HEK293 (cell line): ENCODE measurements at regions not wholly inside any gene's neighbourhood (a gene's known extent, or its start where the extent isn't known, plus 50 kb on each side); places are given as distances from the start of the nearest gene placed in this dataset.

Experiments
- CTCF ChIA-PET: fragments of 350-600 bp; formaldehyde crosslinking; extraction: SDS; loops from one replicate; lab custom pipeline; 2021; ENCODE audit warnings: antibody characterized with exemption; lab: Yijun Ruan, JAX
- POLR2A ChIA-PET: fragments of 300-600 bp; formaldehyde crosslinking; extraction: SDS; loops from one replicate; lab custom pipeline; 2020; ENCODE audit warnings: antibody characterized with exemption, inconsistent platforms; lab: Yijun Ruan, JAX
- H3K27ac ChIP-seq: fragments of 200-500 bp; sonication (Bioruptor generic); 2 replicates; pipeline ENCODE4 v1.5.1; 2014; ENCODE audit warnings: low read depth, low read length, control low read depth, inconsistent platforms; ENCODE audit errors: extremely low read depth
- H3K36me3 ChIP-seq, 2 experiments: fragments of 200-500 bp in 1 of 2; sonication (Bioruptor generic) in 1 of 2; 1 replicate in 1 of 2; 2 replicates in 1 of 2; pipeline ENCODE4 v1.5.1; 2014 to 2017; ENCODE audit warnings: inconsistent platforms in 2 of 2, low read length in 2 of 2; ENCODE audit not compliant: control insufficient read depth in 2 of 2, insufficient read depth in 1 of 2
- H3K4me1 ChIP-seq: fragments of 200-500 bp; sonication (Bioruptor generic); 2 replicates; pipeline ENCODE4 v1.5.1; 2014; ENCODE audit warnings: mild to moderate bottlenecking, low read length, inconsistent platforms; ENCODE audit not compliant: control insufficient read depth, insufficient read depth
- H3K4me3 ChIP-seq: 2 replicates; pipeline ENCODE4 v1.5.1; 2011; ENCODE audit warnings: low read depth, mild to moderate bottlenecking, control low read depth, low read length, moderate library complexity
- H3K9me3 ChIP-seq: fragments of 200-500 bp; sonication (Bioruptor generic); 2 replicates; pipeline ENCODE4 v1.5.1; 2014; ENCODE audit warnings: low read depth, low read length, inconsistent platforms; ENCODE audit not compliant: control insufficient read depth, insufficient read depth
- BCL11A ChIP-seq: fragments of 450-650 bp; formaldehyde crosslinking; IDR thresholded peaks from 2 replicates; pipeline ENCODE4 v1.5.1; 2016; ENCODE audit warnings: low read depth, missing biosample characterization, missing genetic modification characterization
- BCL11B ChIP-seq: fragments of 450-650 bp; formaldehyde crosslinking; IDR thresholded peaks from 2 replicates; pipeline ENCODE4 v1.5.1; 2016; ENCODE audit warnings: low read depth, missing biosample characterization, missing genetic modification characterization
- HOXC10 ChIP-seq: sonication (generic); formaldehyde crosslinking; IDR thresholded peaks from 2 replicates; pipeline ENCODE4 v1.8.1; 2023; ENCODE audit warnings: mild to moderate bottlenecking, missing genetic modification reagents
- MZF1 ChIP-seq: fragments of 450-650 bp; formaldehyde crosslinking; IDR thresholded peaks from 2 replicates; pipeline ENCODE4 v1.5.1; 2017; ENCODE audit warnings: missing biosample characterization, missing genetic modification characterization, borderline replicate concordance
- OSR2 ChIP-seq: fragments of 450-650 bp; formaldehyde crosslinking; IDR thresholded peaks from 2 replicates; pipeline ENCODE4 v1.5.1; 2016; ENCODE audit warnings: missing biosample characterization, missing genetic modification characterization
- REPIN1 ChIP-seq: fragments of 450-650 bp; formaldehyde crosslinking; IDR thresholded peaks from 2 replicates; pipeline ENCODE4 v1.5.1; 2017; ENCODE audit warnings: missing biosample characterization, missing genetic modification characterization, low read depth
- ZIC2 ChIP-seq: fragments of 450-650 bp; formaldehyde crosslinking; IDR thresholded peaks from 2 replicates; pipeline ENCODE4 v1.5.1; 2016; ENCODE audit warnings: missing biosample characterization, missing genetic modification characterization
- ZNF132 ChIP-seq: fragments of 450-650 bp; formaldehyde crosslinking; IDR thresholded peaks from 2 replicates; pipeline ENCODE4 v1.5.1; 2017; ENCODE audit warnings: missing biosample characterization, missing genetic modification characterization, borderline replicate concordance
- ZNF202 ChIP-seq: fragments of 450-650 bp; formaldehyde crosslinking; IDR thresholded peaks from 2 replicates; pipeline ENCODE4 v1.5.1; 2016; ENCODE audit warnings: missing biosample characterization, missing genetic modification characterization, borderline replicate concordance
- ZNF26 ChIP-seq: fragments of 450-650 bp; formaldehyde crosslinking; IDR thresholded peaks from 2 replicates; pipeline ENCODE4 v1.5.1; 2016; ENCODE audit warnings: missing biosample characterization, missing genetic modification characterization
- ZNF324 ChIP-seq: fragments of 450-650 bp; formaldehyde crosslinking; IDR thresholded peaks from 2 replicates; pipeline ENCODE4 v1.5.1; 2016; ENCODE audit warnings: missing biosample characterization, missing genetic modification characterization
- ZNF48 ChIP-seq: fragments of 450-650 bp; formaldehyde crosslinking; IDR thresholded peaks from 2 replicates; pipeline ENCODE4 v1.5.1; 2016; ENCODE audit warnings: missing biosample characterization, missing genetic modification characterization
- ZNF488 ChIP-seq: fragments of 450-650 bp; formaldehyde crosslinking; IDR thresholded peaks from 2 replicates; pipeline ENCODE4 v1.5.1; 2016; ENCODE audit warnings: missing biosample characterization, missing genetic modification characterization
- ZNF510 ChIP-seq: fragments of 450-650 bp; formaldehyde crosslinking; IDR thresholded peaks from 2 replicates; pipeline ENCODE4 v1.5.1; 2018; ENCODE audit warnings: mild to moderate bottlenecking, missing genetic modification characterization, missing biosample characterization; ENCODE audit not compliant: insufficient replicate concordance
- ZNF521 ChIP-seq: fragments of 450-650 bp; formaldehyde crosslinking; IDR thresholded peaks from 2 replicates; pipeline ENCODE4 v1.5.1; 2017; ENCODE audit warnings: missing biosample characterization, mild to moderate bottlenecking, missing genetic modification characterization
- ZNF529 ChIP-seq: fragments of 450-650 bp; formaldehyde crosslinking; IDR thresholded peaks from 2 replicates; pipeline ENCODE4 v1.5.1; 2017; ENCODE audit warnings: missing genetic modification characterization, missing biosample characterization; ENCODE audit not compliant: insufficient replicate concordance
- ZNF571 ChIP-seq: fragments of 450-650 bp; formaldehyde crosslinking; IDR thresholded peaks from 2 replicates; pipeline ENCODE4 v1.5.0; 2017; ENCODE audit warnings: missing biosample characterization, missing genetic modification characterization
- ZNF600 ChIP-seq: fragments of 450-650 bp; formaldehyde crosslinking; IDR thresholded peaks from 2 replicates; pipeline ENCODE4 v1.5.1; 2016; ENCODE audit warnings: missing biosample characterization, missing genetic modification characterization
- ZNF626 ChIP-seq: fragments of 450-650 bp; sonication (Bioruptor Pico); formaldehyde crosslinking; IDR thresholded peaks from 2 replicates; pipeline ENCODE4 v1.5.1; 2018; ENCODE audit warnings: missing biosample characterization, missing genetic modification characterization, inconsistent platforms
- ZNF670 ChIP-seq: fragments of 450-650 bp; formaldehyde crosslinking; IDR thresholded peaks from 2 replicates; pipeline ENCODE4 v1.5.1; 2016; ENCODE audit warnings: missing biosample characterization, missing genetic modification characterization, low read depth
- ZNF704 ChIP-seq: fragments of 450-650 bp; formaldehyde crosslinking; IDR thresholded peaks from 2 replicates; pipeline ENCODE4 v1.5.1; 2016; ENCODE audit warnings: missing biosample characterization, missing genetic modification characterization
- ZNF76 ChIP-seq: fragments of 450-650 bp; formaldehyde crosslinking; IDR thresholded peaks from 2 replicates; pipeline ENCODE4; 2016; ENCODE audit warnings: low read depth, missing biosample characterization, missing genetic modification characterization, borderline replicate concordance
- ZNF768 ChIP-seq: fragments of 450-650 bp; formaldehyde crosslinking; IDR thresholded peaks from 2 replicates; pipeline ENCODE4 v1.5.1; 2018; ENCODE audit warnings: missing biosample characterization, mild to moderate bottlenecking, missing genetic modification characterization
- ZNF791 ChIP-seq: fragments of 450-650 bp; formaldehyde crosslinking; IDR thresholded peaks from 2 replicates; pipeline ENCODE4 v1.5.1; 2016; ENCODE audit warnings: missing biosample characterization, missing genetic modification characterization
- ZNF837 ChIP-seq: fragments of 450-650 bp; formaldehyde crosslinking; IDR thresholded peaks from 2 replicates; pipeline ENCODE4 v1.5.1; 2016; ENCODE audit warnings: missing biosample characterization, missing genetic modification characterization
- TF ChIP-seq, protein P1 (sequence below): fragments of 450-650 bp; formaldehyde crosslinking; IDR thresholded peaks from 2 replicates; pipeline ENCODE4 v1.5.1; 2016; ENCODE audit warnings: missing biosample characterization, missing genetic modification characterization
- TF ChIP-seq, protein P2 (sequence below): fragments of 450-650 bp; formaldehyde crosslinking; IDR thresholded peaks from 2 replicates; pipeline ENCODE4 v1.5.1; 2016; ENCODE audit warnings: missing biosample characterization, missing genetic modification characterization, low read depth

- TF ChIP-seq ZNF670 (tag by site-specific recombination) (no peak), OSR2 (tag by site-specific recombination) (no peak), ZNF791 (no peak), ZIC2 (tag by site-specific recombination) (no peak), ZNF571 (tag by site-specific recombination) (no peak), ZNF600 (tag by site-specific recombination) (no peak), BCL11B (tag by site-specific recombination) (no peak), ZNF76 (tag by site-specific recombination) (no peak)
- TF ChIP-seq, protein P1, sequence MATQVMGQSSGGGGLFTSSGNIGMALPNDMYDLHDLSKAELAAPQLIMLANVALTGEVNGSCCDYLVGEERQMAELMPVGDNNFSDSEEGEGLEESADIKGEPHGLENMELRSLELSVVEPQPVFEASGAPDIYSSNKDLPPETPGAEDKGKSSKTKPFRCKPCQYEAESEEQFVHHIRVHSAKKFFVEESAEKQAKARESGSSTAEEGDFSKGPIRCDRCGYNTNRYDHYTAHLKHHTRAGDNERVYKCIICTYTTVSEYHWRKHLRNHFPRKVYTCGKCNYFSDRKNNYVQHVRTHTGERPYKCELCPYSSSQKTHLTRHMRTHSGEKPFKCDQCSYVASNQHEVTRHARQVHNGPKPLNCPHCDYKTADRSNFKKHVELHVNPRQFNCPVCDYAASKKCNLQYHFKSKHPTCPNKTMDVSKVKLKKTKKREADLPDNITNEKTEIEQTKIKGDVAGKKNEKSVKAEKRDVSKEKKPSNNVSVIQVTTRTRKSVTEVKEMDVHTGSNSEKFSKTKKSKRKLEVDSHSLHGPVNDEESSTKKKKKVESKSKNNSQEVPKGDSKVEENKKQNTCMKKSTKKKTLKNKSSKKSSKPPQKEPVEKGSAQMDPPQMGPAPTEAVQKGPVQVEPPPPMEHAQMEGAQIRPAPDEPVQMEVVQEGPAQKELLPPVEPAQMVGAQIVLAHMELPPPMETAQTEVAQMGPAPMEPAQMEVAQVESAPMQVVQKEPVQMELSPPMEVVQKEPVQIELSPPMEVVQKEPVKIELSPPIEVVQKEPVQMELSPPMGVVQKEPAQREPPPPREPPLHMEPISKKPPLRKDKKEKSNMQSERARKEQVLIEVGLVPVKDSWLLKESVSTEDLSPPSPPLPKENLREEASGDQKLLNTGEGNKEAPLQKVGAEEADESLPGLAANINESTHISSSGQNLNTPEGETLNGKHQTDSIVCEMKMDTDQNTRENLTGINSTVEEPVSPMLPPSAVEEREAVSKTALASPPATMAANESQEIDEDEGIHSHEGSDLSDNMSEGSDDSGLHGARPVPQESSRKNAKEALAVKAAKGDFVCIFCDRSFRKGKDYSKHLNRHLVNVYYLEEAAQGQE (tag by site-specific recombination) = no peak
- TF ChIP-seq, protein P2, sequence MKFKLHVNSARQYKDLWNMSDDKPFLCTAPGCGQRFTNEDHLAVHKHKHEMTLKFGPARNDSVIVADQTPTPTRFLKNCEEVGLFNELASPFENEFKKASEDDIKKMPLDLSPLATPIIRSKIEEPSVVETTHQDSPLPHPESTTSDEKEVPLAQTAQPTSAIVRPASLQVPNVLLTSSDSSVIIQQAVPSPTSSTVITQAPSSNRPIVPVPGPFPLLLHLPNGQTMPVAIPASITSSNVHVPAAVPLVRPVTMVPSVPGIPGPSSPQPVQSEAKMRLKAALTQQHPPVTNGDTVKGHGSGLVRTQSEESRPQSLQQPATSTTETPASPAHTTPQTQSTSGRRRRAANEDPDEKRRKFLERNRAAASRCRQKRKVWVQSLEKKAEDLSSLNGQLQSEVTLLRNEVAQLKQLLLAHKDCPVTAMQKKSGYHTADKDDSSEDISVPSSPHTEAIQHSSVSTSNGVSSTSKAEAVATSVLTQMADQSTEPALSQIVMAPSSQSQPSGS (tag by site-specific recombination) = no peak
Measured at GRCh38 chr10:8617792-8618191, 563.3 kb downstream of the GATA3 start (continued).

- TF ChIP-seq ZNF600 (tag by site-specific recombination) (no peak), ZNF521 (tag by site-specific recombination) (no peak), REPIN1 (tag by site-specific recombination) (no peak), ZNF26 (tag by site-specific recombination) (no peak), ZNF132 (tag by site-specific recombination) (no peak), ZNF324 (no peak), ZNF626 (tag by site-specific recombination) (no peak)
- TF ChIP-seq, all 188 proteins: peak for 0
- ChIA-PET CTCF (no interaction called here), POLR2A (no interaction called here)
- H3K4me1 ChIP-seq = no peaks in the 10 kb centered on the region
- no peaks in the 10 kb centered on the region for H3K9me3 ChIP-seq
- H3K27ac ChIP-seq = no peak overlapping the region
- H3K36me3 ChIP-seq = no peaks in the 10 kb centered on the region
- H3K4me3 ChIP-seq = no peak overlapping the region
Measured at GRCh38 chr10:8618834-8619233, 564.3 kb downstream of the GATA3 start.

GRCh38 chr10:8628351-8628750 lies 573.9 kb downstream of the GATA3 start:
- Histone ChIP-seq H3K27ac (no peak overlapping the region), H3K4me1 (0 out of 2 replicates have a peak, but pooled peaks cover 2% of the 10 kb centered on the region), H3K4me3 (no peak overlapping the region), H3K36me3 (no peaks in the 10 kb centered on the region), H3K9me3 (no peaks in the 10 kb centered on the region)
- ChIA-PET POLR2A (no interaction called here), CTCF (interaction anchor here (0.7 kb wide), 1 partner anchor 118 kb away, joined by 3 read pairs; no protein-coding TSS in a partner anchor)
- TF ChIP-seq BCL11A (tag by site-specific recombination) (no peak), ZNF704 (tag by site-specific recombination) (no peak), ZNF768 (no peak), ZNF837 (tag by site-specific recombination) (no peak), ZNF48 (tag by site-specific recombination) (no peak), BCL11B (tag by site-specific recombination) (no peak), HOXC10 (CRISPR knock-in tag) (no peak), ZNF488 (tag by site-specific recombination) (no peak), ZNF510 (tag by site-specific recombination) (no peak), ZNF202 (tag by site-specific recombination) (no peak), ZNF529 (no peak), MZF1 (tag by site-specific recombination) (no peak)
